CD14-positive monocyte (primary cell): ENCODE measurements at regions not wholly inside any gene's neighbourhood (a gene's known extent, or its start where the extent isn't known, plus 50 kb on each side); places are given as distances from the start of the nearest gene placed in this dataset.

Source experiments
- DNase-seq, 3 donors: peaks; one replicate each; pipeline ENCODE4 v3.0.0-alpha.2; 2011 to 2022
- H2AFZ ChIP-seq: 2 replicates; pipeline ENCODE4 v1.6.0; 2012; ENCODE audit warnings: mild to moderate bottlenecking, low read depth, low read length, inconsistent platforms; ENCODE audit not compliant: insufficient read depth, poor library complexity, severe bottlenecking
- H3K27ac ChIP-seq, 2 donors: 1 replicate in 1 of 2; 2 replicates in 1 of 2; pipeline ENCODE4 v1.5.1; 2012 to 2013; ENCODE audit warnings: low read length in 2 of 2, control low read depth in 1 of 2, inconsistent platforms in 1 of 2, low read depth in 1 of 2, mild to moderate bottlenecking in 1 of 2
- H3K27me3 ChIP-seq, 2 donors: one replicate each; pipeline versions ENCODE4 v1.6.0 to v1.6.1; 2011 to 2013; ENCODE audit warnings: low read length in 2 of 2; ENCODE audit not compliant: control insufficient read depth in 2 of 2, insufficient read depth in 2 of 2
- H3K36me3 ChIP-seq, 2 donors: replicated peaks in 1 of 2; 1 replicate in 1 of 2; 2 replicates in 1 of 2; pipeline versions ENCODE4 v1.5.1 to v1.6.1; 2012 to 2013; ENCODE audit warnings: low read length in 2 of 2, control low read depth in 1 of 2, inconsistent platforms in 1 of 2, mild to moderate bottlenecking in 1 of 2; ENCODE audit not compliant: insufficient read depth in 2 of 2, control insufficient read depth in 1 of 2
- H3K4me1 ChIP-seq, 2 donors: 1 replicate in 1 of 2; 2 replicates in 1 of 2; pipeline versions ENCODE4 v1.5.1 to v1.6.1; 2012 to 2013; ENCODE audit warnings: low read length in 2 of 2, control low read depth in 1 of 2, inconsistent platforms in 1 of 2, mild to moderate bottlenecking in 1 of 2, moderate library complexity in 1 of 2; ENCODE audit not compliant: insufficient read depth in 2 of 2, control insufficient read depth in 1 of 2
- H3K4me2 ChIP-seq: replicated peaks from 2 replicates; pipeline ENCODE3; 2012; ENCODE audit warnings: low read length, moderate library complexity, mild to moderate bottlenecking; ENCODE audit not compliant: poor library complexity, severe bottlenecking; ENCODE audit errors: extremely low read depth
- H3K4me3 ChIP-seq, 3 experiments: fragments of 200-600 bp in 1 of 3; sonication (generic) in 1 of 3; replicated peaks in 1 of 3; 1 replicate in 2 of 3; 2 replicates in 1 of 3; pipeline ENCODE4 v1.5.1; 2011 to 2013; ENCODE audit warnings: low read length in 3 of 3, mild to moderate bottlenecking in 3 of 3, control low read depth in 2 of 3, low read depth in 2 of 3, inconsistent platforms in 1 of 3, moderate library complexity in 1 of 3
- H3K79me2 ChIP-seq: 2 replicates; pipeline ENCODE4 v1.6.0; 2012; ENCODE audit warnings: mild to moderate bottlenecking, control low read depth, inconsistent platforms, low read length, moderate library complexity; ENCODE audit not compliant: insufficient read depth
- H3K9ac ChIP-seq: 2 replicates; pipeline ENCODE4 v1.6.0; 2017; ENCODE audit warnings: low read length, mild to moderate bottlenecking; ENCODE audit not compliant: insufficient read depth, poor library complexity, severe bottlenecking
- H3K9me3 ChIP-seq, 2 donors: replicated peaks in 1 of 2; 1 replicate in 1 of 2; 2 replicates in 1 of 2; pipeline versions ENCODE4 v1.5.1 to v1.6.1; 2012 to 2013; ENCODE audit warnings: low read length in 2 of 2, control low read depth in 1 of 2; ENCODE audit not compliant: control insufficient read depth in 1 of 2, insufficient read depth in 1 of 2
- H4K20me1 ChIP-seq: 2 replicates; pipeline ENCODE4 v1.6.0; 2012; ENCODE audit warnings: mild to moderate bottlenecking, low read length, control low read depth, moderate library complexity; ENCODE audit not compliant: insufficient read depth
- H3K27ac Mint-ChIP-seq, 7 donors: one replicate each; pipeline ENCODE4 v1.8.0; 2020; ENCODE audit warnings: mild to moderate bottlenecking in 7 of 7, mixed read lengths in 7 of 7, moderate library complexity in 6 of 7, inconsistent platforms in 2 of 7
- H3K27me3 Mint-ChIP-seq, 3 donors: one replicate each; pipeline ENCODE4 v1.8.0; 2021 to 2022; ENCODE audit warnings: low read depth in 3 of 3, mild to moderate bottlenecking in 3 of 3, mixed read lengths in 3 of 3, moderate library complexity in 3 of 3, inconsistent platforms in 1 of 3
- H3K36me3 Mint-ChIP-seq, 2 donors: one replicate each; pipeline ENCODE4 v1.8.0; 2020; ENCODE audit warnings: mixed read lengths in 2 of 2, inconsistent platforms in 1 of 2, mild to moderate bottlenecking in 1 of 2
- H3K4me1 Mint-ChIP-seq: one replicate; pipeline ENCODE4 v1.8.0; 2020; ENCODE audit warnings: mild to moderate bottlenecking, mixed read lengths
- H3K4me3 Mint-ChIP-seq, 2 donors: one replicate each; pipeline ENCODE4 v1.8.0; 2020; ENCODE audit warnings: mild to moderate bottlenecking in 2 of 2, mixed read lengths in 2 of 2, moderate library complexity in 1 of 2
- H3K9me3 Mint-ChIP-seq, 7 donors: one replicate each; pipeline ENCODE4 v1.8.0; 2020 to 2022; ENCODE audit warnings: mixed read lengths in 7 of 7, mild to moderate bottlenecking in 6 of 7, moderate library complexity in 6 of 7, inconsistent platforms in 2 of 7
- CTCF ChIP-seq: fragments of 200-600 bp; IDR thresholded peaks from one replicate; pipeline ENCODE4 v1.8.0; 2022; ENCODE audit warnings: antibody characterized with exemption, mild to moderate bottlenecking
- WGBS: methylation state at CpG from one replicate; pipeline ENCODE4 v1.1.5; 2013; ENCODE audit warnings: missing lambda C conversion rate; ENCODE audit not compliant: insufficient coverage; 5-methylcytosine and 5-hydroxymethylcytosine counted together
- intact Hi-C, 2 donors: fragments of 100-400 bp; cut with micrococcal nuclease; formaldehyde crosslinking; loops; one replicate each; pipeline versions ENCODE4 v1.15.0 to v1.15.1; 2023

DNA sequence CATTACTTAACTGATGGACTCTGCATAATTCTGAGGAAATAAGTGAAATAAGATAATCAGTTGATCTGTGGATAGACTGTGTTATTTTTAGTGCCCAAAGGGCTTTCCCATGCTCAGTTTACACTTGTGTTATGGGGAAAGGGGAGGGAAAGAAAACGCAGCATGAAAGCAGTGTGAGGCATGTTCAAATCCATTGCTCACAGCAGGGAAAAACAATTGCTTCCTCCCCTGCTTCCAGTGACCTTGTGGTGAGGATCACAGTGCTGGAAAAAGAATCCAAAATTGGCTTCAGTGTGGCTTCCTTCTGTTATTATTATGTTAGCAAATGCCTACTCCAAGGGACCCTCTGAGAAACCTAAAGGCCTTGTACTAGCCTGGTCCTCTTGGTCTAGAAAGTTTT is 285.1 kb upstream of the CDIN1 start:
- Mint-ChIP-seq H3K9me3 (peaks cover 0 to 12% (median 7%) of the 10 kb centered on the region in 7 donors), H3K27me3 (no peaks in the 10 kb centered on the region), H3K4me1 (no peaks in the 10 kb centered on the region), H3K27ac (no peak overlapping the region), H3K4me3 (no peak overlapping the region), H3K36me3 (no peaks in the 10 kb centered on the region)
- DNase-seq: no peak
- no peaks in the 10 kb centered on the region for H3K27me3 ChIP-seq
- H2AFZ ChIP-seq: no peak overlapping the region
- H3K36me3 ChIP-seq: no peaks in the 10 kb centered on the region
- no peaks in the 10 kb centered on the region for H4K20me1 ChIP-seq
- peaks cover 0 to 6% of the 10 kb centered on the region in 2 donors for H3K9me3 ChIP-seq
- H3K9ac ChIP-seq: no peak overlapping the region
- no peaks in the 10 kb centered on the region for H3K4me1 ChIP-seq
- H3K4me3 ChIP-seq: no peak overlapping the region
- intact Hi-C loops: no loop called here
- WGBS: no CpG with 5 or more reads among the region's 1 CpG
- H3K79me2 ChIP-seq: no peaks in the 10 kb centered on the region
- no peak overlapping the region for H3K27ac ChIP-seq
- no peak for TF ChIP-seq CTCF
- no peak overlapping the region for H3K4me2 ChIP-seq

DNA sequence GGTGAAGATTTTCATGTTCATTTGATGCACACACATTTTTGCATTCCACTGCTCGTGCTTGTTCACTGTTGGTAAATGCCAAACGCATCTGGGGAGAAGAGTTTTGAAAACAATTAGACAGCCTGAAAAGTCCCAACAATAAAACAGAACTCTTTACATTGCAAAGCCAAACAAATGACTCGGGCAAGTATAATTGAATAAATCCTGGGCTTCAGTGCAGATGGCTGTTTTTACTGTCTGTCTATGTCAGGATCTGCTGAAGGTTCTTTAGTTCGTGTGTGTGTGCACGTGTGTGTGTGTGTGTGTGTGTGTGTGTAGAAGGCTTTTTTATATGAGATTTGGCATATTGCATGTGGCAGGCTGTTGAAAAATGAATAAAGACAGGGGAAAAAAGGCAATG is 277.5 kb upstream of the CDIN1 start:
- intact Hi-C loops: no loop called here
- Mint-ChIP-seq H3K4me3 (no peak overlapping the region), H3K27ac (no peak overlapping the region), H3K36me3 (no peaks in the 10 kb centered on the region), H3K27me3 (no peaks in the 10 kb centered on the region), H3K4me1 (no peaks in the 10 kb centered on the region), H3K9me3 (peaks cover 0 to 6% (median 2%) of the 10 kb centered on the region in 7 donors)
- H4K20me1 ChIP-seq: no peaks in the 10 kb centered on the region
- no peak for TF ChIP-seq CTCF
- no peak overlapping the region for H3K27ac ChIP-seq
- no peak overlapping the region for H3K4me3 ChIP-seq
- no peak overlapping the region for H3K9ac ChIP-seq
- no peak overlapping the region for H2AFZ ChIP-seq
- H3K9me3 ChIP-seq: peaks cover 5 to 6% of the 10 kb centered on the region in 2 donors
- H3K36me3 ChIP-seq: no peaks in the 10 kb centered on the region
- H3K27me3 ChIP-seq: no peaks in the 10 kb centered on the region
- H3K79me2 ChIP-seq: no peaks in the 10 kb centered on the region
- 89% methylated on average over 1 of the region's 5 CpGs for WGBS
- no peak for DNase-seq
- H3K4me2 ChIP-seq: no peak overlapping the region
- H3K4me1 ChIP-seq: no peaks in the 10 kb centered on the region
